GM13976 (cell line): ENCODE measurements at regions not wholly inside any gene's neighbourhood (a gene's known extent, or its start where the extent isn't known, plus 50 kb on each side); places are given as distances from the start of the nearest gene placed in this dataset.

ENCODE experiments used
- DNase-seq: peaks from one replicate; pipeline ENCODE4 v3.0.0; 2012; ENCODE audit warnings: low spot score
- in situ Hi-C: fragments of 300-500 bp; cut with MboI; formaldehyde crosslinking; loops from one replicate; pipeline ENCODE4 v1.12.0; 2022; ENCODE audit warnings: low sequenced_read_pairs, mixed read lengths, inconsistent platforms; ENCODE audit not compliant: unreplicated experiment
- TF ChIP-seq, protein P1 (sequence below): IDR thresholded peaks from 2 replicates; pipeline ENCODE4 v1.5.1; 2012; ENCODE audit warnings: borderline replicate concordance, mild to moderate bottlenecking; ENCODE audit not compliant: insufficient read depth; ENCODE audit errors: extremely low read depth, missing control alignments, control extremely low read depth

DNA sequence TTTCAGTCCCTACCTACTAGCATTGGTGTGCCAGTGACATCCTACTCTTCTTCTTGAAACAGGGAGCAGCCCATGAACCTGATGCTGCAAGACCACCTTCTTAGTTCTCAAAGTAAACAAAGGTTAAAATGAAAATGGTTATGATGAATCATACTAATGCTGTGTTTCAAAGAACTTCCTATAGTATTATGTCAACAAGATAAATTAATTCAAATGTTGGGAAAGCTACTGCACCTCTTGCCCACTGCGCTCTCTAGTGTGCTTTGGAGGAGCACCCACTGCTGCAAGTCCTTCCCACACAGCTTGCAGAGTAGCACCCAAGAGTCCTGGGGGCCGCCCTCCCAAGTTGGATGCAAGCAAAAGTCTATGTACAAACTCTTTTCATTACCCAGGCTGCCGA is 81.1 kb downstream of the CD200R1L start:
- in situ Hi-C loops: no loop called here
- no peak for DNase-seq
- TF ChIP-seq, protein P1, sequence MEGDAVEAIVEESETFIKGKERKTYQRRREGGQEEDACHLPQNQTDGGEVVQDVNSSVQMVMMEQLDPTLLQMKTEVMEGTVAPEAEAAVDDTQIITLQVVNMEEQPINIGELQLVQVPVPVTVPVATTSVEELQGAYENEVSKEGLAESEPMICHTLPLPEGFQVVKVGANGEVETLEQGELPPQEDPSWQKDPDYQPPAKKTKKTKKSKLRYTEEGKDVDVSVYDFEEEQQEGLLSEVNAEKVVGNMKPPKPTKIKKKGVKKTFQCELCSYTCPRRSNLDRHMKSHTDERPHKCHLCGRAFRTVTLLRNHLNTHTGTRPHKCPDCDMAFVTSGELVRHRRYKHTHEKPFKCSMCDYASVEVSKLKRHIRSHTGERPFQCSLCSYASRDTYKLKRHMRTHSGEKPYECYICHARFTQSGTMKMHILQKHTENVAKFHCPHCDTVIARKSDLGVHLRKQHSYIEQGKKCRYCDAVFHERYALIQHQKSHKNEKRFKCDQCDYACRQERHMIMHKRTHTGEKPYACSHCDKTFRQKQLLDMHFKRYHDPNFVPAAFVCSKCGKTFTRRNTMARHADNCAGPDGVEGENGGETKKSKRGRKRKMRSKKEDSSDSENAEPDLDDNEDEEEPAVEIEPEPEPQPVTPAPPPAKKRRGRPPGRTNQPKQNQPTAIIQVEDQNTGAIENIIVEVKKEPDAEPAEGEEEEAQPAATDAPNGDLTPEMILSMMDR: no peak

DNA sequence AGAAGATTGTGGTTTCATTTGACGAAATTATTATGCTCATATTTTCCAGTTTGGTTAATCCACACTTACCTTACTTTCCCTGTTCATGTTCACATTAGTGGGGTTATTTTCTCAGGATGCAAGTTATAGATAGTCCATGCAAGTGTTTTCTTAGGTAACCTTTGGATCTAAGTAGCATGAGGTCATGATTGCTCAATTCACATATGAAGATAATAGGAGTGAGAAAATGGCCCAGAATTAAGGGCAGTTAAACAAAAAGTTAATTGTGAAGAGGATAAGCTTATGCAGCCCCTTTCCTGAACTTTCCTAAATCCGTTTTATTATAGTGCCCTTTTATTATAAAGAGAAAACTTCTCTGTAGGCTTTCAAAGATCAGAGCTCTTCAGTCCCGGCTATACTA is 83.4 kb downstream of the CD200R1L start:
- DNase-seq: no peak
- in situ Hi-C loops: no loop called here

DNA sequence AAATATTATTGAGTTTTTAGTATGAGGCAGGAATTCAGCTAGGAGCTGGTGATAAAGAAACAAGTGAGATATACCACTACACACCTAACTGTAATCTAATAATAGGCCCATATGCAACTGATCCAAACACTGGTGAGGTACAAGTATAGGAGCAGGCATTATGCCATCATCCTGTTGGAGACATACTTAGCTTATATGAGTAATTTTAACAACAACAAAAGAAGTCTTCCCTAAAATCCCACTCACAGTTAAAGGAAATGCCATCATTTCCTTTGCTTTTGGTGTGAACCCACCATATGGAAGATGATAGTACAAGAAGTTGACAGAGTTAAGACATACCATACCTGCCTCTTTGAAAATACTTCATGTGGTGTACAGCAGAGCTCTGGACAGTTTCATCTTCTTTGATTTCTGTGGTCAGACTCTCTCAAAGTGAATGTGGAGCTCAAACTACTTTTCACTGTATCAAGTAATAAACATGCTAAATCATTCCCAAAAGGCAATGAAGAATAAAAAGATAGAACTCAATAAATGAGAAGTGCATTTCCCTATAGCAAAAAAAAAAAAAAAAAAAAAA is 85.5 kb downstream of the CD200R1L start:
- TF ChIP-seq, protein P1: no peak
- in situ Hi-C loops: no loop called here
- DNase-seq: no peak

More for the DNA sequence above, 83.4 kb downstream of the CD200R1L start:
- TF ChIP-seq, protein P1: no peak

DNA sequence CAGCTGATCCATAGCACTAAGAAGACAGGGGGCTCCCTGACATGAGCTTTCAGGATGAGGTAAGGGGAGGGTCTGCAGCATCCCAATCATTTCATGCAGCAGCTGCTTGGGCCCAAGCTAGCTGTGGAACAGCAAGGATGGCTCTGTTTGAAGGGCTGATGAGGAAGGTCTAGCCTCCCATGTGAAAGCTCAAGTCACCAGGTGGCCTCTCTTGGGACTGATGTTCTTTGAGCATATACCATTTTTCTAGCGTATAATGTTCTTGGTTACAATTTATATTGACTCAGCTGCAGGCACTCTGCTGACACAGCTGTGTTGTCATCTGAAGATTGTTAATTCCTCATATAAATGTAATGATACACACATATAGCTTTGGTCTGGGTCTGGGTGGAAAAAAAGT is 87.0 kb downstream of the CD200R1L start:
- DNase-seq: no peak
- TF ChIP-seq, protein P1: no peak
- in situ Hi-C loops: no loop called here

DNA sequence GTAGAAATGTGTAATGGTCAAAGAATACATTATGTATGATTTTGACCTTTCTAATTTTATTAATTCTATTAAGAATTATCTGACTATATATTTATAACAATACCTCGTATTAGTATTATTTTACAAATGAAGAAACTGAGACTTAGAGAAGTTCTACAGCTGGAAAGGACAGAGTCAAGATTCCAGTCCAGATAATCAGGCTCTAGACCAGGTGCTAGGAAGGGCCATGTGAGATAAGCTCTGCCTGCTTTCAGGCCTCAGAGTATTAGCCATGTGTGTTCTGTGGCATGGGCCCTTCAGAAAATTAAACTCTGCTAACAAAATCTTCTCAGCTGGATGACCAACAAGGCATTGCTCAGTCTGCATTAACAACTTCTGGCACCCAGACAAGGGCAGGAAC is 87.5 kb downstream of the CD200R1L start:
- in situ Hi-C loops: no loop called here
- DNase-seq: no peak
- TF ChIP-seq, protein P1: no peak

DNA sequence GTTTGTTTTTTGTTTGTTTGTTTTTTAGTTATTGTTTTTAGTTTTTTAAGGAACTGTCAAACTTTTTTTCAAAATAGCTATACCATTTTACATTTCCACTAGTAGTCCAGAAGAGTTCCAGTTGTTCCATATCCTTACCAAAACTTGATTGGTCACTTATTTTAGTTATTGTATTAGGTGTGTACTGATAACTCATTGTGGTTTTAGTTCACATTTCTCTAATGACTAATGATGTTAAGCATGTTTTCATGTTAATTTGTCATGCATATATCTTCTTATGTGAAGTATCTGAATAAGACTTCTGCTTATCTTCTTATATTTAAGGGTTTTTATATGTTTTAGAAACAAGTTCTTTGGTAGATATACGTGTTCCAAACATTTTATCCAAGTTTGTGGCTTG is 89.5 kb downstream of the CD200R1L start:
- in situ Hi-C loops: no loop called here
- TF ChIP-seq, protein P1: no peak
- no peak for DNase-seq
